ENCODE measurements at regions not wholly inside any gene's neighbourhood (a gene's known extent, or its start where the extent isn't known, plus 50 kb on each side); places are given as distances from the start of the nearest gene placed in this dataset.

DNA sequence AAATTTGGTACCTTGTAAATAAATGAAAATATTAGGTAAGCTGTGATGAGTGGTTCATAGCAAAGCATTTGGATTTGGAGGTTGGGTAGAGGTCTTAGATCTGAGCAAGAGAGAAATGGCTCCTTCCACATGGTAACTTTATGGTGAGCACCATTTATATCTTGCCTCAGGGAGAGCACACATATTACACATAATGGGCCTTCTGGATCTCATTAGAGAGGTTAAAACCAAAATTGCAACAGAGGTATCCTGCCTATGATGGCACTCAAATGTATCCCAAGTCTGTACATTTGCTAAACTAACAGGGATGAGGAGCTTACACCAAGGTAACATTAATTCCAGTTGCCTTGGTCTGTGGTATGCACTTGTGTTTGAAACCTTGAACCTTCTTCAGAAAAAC, 87.1 kb upstream of the PUDP start:
- no peaks in the 10 kb centered on the region for H3K36me3 ChIP-seq
- H3K27me3 ChIP-seq: no peaks in the 10 kb centered on the region
- no peak overlapping the region for H3K27ac ChIP-seq
- no peak overlapping the region for H3K4me3 ChIP-seq
- H3K4me1 ChIP-seq: no peaks in the 10 kb centered on the region
- no peaks in the 10 kb centered on the region for H3K9me3 ChIP-seq
- no peak for DNase-seq (ENCODE audit: low spot score in 2 of 2)
- TF ChIP-seq EP300 (IDR thresholded peaks at IDR 0.05): no peak

DNA sequence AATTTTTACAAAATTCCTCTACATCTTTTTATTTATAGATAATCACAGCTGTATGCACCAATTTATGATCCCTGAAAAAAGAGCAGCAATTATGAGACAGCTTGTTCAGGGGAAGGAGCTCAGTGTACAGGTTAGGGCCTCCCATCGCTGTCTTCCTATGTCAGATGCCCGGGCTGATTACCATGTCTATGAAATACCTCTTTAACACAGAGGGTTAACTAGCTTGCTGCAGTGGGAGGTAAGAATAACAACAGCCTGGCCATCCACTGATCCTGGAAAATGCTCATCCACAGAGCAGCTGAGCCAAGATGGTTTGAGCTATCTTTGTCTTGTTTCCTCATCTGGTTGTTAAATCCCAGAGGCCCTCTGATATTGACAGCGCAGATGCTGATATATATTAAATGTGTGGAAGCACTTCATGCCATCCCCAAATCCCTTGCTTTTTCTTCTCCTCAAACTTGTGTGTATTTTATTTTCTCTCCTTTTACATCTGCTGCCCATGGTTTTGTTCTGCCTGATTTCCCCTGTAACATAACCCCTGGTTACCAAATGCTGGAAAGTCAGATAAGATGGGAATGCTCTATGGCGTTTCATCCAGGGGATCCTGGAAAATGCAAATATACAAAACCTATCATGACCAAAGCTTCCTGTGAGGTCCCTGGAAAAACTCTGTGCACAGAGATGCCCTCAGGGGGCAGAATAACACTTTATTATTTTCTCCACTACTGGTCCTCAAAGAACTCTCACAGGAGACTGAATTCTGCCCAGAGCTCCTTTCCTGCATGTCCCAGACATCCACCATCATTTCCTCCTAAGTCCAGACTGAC, 85.8 kb upstream of the PUDP start:
- no peaks in the 10 kb centered on the region for H3K4me1 ChIP-seq
- no peaks in the 10 kb centered on the region for H3K36me3 ChIP-seq
- no peaks in the 10 kb centered on the region for H3K27me3 ChIP-seq
- no peak overlapping the region for H3K27ac ChIP-seq
- no peak overlapping the region for H3K4me3 ChIP-seq
- no peak for DNase-seq (ENCODE audit: low spot score in 2 of 2)
- WGBS, 2 donors: 75 to 77% methylated on average over 4 of the region's 4 CpGs
- TF ChIP-seq, protein P1, sequence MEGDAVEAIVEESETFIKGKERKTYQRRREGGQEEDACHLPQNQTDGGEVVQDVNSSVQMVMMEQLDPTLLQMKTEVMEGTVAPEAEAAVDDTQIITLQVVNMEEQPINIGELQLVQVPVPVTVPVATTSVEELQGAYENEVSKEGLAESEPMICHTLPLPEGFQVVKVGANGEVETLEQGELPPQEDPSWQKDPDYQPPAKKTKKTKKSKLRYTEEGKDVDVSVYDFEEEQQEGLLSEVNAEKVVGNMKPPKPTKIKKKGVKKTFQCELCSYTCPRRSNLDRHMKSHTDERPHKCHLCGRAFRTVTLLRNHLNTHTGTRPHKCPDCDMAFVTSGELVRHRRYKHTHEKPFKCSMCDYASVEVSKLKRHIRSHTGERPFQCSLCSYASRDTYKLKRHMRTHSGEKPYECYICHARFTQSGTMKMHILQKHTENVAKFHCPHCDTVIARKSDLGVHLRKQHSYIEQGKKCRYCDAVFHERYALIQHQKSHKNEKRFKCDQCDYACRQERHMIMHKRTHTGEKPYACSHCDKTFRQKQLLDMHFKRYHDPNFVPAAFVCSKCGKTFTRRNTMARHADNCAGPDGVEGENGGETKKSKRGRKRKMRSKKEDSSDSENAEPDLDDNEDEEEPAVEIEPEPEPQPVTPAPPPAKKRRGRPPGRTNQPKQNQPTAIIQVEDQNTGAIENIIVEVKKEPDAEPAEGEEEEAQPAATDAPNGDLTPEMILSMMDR (IDR thresholded peaks at IDR 0.05): no peak
- TF ChIP-seq POLR2A (IDR thresholded peaks at IDR 0.05) (no peak), EP300 (IDR thresholded peaks at IDR 0.05) (no peak)
- no peaks in the 10 kb centered on the region for H3K9me3 ChIP-seq

DNA sequence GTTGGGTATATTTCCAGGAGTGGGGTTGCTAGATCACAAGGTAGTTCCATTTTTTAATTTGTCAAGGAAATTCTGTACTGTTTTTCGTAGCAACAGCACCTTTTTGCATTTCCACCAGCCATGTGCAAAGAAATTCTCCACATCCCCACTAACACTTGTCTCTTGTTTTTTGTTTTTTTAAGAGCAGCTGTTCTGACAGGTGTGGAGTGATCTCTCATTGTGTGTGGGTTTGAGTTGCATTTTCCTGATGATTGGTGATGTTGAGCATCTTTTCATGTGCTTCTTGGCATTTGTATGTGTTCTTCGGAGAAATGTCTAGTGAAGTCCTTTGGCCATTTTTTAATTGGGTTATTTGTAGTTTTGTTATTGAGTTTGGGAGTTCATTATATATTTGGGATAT, 80.3 kb upstream of the PUDP start:
- DNase-seq (ENCODE audit: low spot score in 2 of 2): no peak
- Histone ChIP-seq H3K9me3 (no peaks in the 10 kb centered on the region), H3K4me3 (no peak overlapping the region), H3K36me3 (no peaks in the 10 kb centered on the region), H3K27me3 (no peaks in the 10 kb centered on the region), H3K27ac (no peak overlapping the region), H3K4me1 (no peaks in the 10 kb centered on the region)
- no peak for TF ChIP-seq POLR2A (IDR thresholded peaks at IDR 0.05)
- TF ChIP-seq EP300 (IDR thresholded peaks at IDR 0.05): no peak
- TF ChIP-seq, protein P1 (IDR thresholded peaks at IDR 0.05): no peak
- 50 to 93% methylated on average over 2 of the region's 2 CpGs for WGBS, 2 donors

DNA sequence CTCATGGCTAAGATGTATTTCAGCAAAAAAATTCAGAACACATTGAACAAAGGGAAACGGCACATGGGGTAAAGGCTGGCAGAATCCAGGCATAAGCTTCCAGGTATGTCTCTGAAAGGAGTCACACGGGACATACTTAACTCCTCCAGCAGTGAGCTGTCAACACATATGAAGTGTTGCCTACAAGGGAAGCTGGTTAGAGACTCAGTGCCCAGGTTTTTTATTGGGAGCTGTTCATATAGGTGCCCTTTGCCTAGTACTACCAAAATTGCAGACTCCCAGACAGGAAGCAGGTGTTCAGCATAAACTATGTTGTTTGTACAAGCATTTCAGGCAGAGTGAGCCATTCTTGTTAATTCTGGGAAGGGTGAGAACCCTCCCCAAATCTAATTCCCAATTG, 77.4 kb upstream of the PUDP start:
- Histone ChIP-seq H3K27ac (no peak overlapping the region), H3K4me1 (no peaks in the 10 kb centered on the region), H3K4me3 (no peak overlapping the region), H3K36me3 (no peaks in the 10 kb centered on the region), H3K27me3 (no peaks in the 10 kb centered on the region), H3K9me3 (no peaks in the 10 kb centered on the region)
- no peak for DNase-seq (ENCODE audit: low spot score in 2 of 2)
- TF ChIP-seq, protein P1 (IDR thresholded peaks at IDR 0.05): no peak
- TF ChIP-seq POLR2A (IDR thresholded peaks at IDR 0.05): no peak
- no peak for TF ChIP-seq EP300 (IDR thresholded peaks at IDR 0.05)
- WGBS, 2 donors: 94 to 95% methylated on average over 2 of the region's 2 CpGs

DNA sequence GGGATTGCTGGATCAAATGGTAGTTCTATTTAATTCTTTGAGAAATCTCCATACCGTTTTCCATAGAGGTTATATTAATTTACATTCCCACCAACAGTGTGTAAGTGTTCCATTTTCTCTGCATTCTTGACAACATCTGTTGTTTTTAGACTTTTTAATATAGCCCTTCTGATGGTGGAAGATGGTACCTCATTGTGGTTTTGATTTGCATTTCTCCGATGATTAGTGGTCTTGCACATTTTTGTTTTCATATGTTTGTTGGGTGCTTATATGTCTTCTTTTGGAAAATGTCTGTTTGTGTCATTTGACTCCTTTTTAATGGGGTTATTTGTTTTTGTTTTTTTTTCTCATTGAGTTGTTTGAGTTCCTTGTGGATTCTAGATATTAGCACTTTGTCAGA, 75.3 kb upstream of the PUDP start:
- no peaks in the 10 kb centered on the region for H3K36me3 ChIP-seq
- WGBS, 2 donors: 94 to 96% methylated on average over 2 of the region's 2 CpGs
- DNase-seq (ENCODE audit: low spot score in 2 of 2): no peak
- H3K4me3 ChIP-seq: no peak overlapping the region
- H3K27ac ChIP-seq: no peak overlapping the region
- no peaks in the 10 kb centered on the region for H3K9me3 ChIP-seq
- H3K4me1 ChIP-seq: no peaks in the 10 kb centered on the region
- H3K27me3 ChIP-seq: no peaks in the 10 kb centered on the region
- TF ChIP-seq EP300 (IDR thresholded peaks at IDR 0.05): no peak
- TF ChIP-seq, protein P1 (IDR thresholded peaks at IDR 0.05): no peak
- no peak for TF ChIP-seq POLR2A (IDR thresholded peaks at IDR 0.05)
